GM12872 (cell line): ENCODE measurements at regions not wholly inside any gene's neighbourhood (a gene's known extent, or its start where the extent isn't known, plus 50 kb on each side); places are given as distances from the start of the nearest gene placed in this dataset.

Source experiments
- CTCF ChIP-seq: IDR thresholded peaks from 3 replicates; pipeline ENCODE4 v1.5.1; 2011; ENCODE audit warnings: low read depth, mild to moderate bottlenecking, low read length, moderate library complexity; ENCODE audit not compliant: insufficient read depth

DNA sequence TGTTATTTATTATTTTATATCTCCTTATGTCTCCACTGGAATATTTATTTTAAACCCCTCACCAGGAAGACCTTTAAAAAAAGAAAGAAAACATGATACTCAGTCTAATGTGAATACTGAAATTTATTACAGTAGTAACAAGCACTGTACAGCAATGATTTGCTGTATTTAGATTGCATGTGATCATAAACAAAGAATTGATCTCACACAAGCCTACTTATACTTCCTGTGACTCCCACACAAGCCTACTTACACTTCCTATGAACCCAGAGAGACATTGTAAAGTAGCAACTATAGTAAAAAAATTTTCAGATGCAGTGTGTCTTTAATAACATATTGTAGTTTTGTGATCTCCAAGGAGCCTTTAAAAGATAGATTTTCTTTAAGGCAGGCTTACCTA is 142.7 kb upstream of the SYT1 start:
- TF ChIP-seq CTCF: no peak

DNA sequence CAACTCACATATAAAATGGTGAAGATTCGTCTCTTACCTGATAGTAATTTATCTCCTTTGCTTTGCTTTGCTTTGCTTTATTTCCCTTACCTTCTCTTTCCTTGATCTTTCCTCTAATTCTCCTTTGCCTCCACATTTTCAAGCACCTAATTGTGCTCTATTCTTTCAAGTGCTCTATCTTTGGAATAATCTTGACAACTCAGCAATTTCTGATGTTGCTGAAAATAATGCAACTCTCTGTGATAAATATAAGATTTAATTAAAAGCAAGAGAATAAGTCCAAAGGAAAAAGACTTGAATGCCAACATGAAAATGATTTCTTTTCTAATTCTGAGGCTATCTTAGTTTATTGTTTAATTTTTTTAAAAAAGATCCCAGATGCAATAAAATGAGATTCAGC is 139.5 kb upstream of the SYT1 start:
- TF ChIP-seq CTCF: no peak

GRCh38 chr12:78725951-78726580 is 138.5 kb upstream of the SYT1 start:
- no peak for TF ChIP-seq CTCF

DNA sequence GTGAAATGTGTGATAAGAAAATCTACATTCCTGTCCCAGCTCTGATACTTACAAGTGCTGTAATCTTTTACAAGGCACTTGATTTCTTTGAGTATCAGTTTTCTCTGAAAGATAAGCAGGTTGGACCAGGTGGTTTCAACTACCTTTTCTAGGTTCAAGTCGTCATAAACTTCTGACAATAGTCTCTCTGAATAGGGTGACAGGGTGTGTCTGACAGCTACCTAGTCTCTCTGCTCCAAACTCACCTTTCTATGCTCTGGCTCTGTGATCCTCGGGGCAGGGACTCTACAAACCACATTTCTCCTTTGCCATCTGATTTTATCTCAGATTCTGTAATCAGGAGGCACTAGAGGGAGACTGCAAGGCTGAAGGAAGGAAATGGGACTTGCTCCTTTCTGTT is 137.7 kb upstream of the SYT1 start:
- TF ChIP-seq CTCF: no peak

DNA sequence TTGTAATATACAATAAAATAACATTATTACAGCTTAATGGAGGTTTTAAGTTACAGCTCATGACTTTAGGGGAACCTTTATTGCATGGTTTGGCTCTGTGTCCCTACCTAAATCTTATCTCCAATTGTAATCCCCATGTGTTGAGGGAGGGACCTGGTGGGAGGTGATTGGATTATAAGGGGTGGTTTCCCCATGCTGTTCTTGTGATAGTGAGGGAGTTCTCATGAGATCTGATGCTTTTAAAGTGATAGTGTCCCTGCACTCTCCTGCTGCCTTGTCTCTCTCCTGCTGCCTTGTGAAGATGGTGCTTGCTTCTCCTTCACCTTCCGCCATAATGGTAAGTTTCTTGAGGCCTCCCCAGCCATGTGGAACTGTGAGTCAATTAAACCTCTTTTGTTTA is 132.1 kb upstream of the SYT1 start:
- TF ChIP-seq CTCF: no peak

DNA sequence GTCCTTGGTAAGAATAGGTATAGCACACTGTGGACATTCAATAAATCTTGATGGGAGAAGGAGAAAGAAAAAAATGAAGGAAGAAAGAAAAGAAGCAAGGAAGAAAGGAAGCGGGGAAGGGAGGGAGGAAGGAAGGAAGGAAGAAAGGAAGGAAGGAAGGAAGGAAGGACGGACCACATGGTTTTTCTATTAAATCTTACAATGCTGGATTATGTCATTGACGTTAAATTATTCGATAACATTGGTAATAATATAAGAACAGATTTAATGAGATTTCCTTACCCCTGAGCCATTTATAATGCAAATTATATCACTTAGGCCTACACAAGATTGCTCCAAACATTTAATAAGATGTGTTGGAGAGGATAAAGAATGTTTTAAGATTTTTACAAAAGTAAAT is 124.9 kb upstream of the SYT1 start:
- TF ChIP-seq CTCF: no peak

DNA sequence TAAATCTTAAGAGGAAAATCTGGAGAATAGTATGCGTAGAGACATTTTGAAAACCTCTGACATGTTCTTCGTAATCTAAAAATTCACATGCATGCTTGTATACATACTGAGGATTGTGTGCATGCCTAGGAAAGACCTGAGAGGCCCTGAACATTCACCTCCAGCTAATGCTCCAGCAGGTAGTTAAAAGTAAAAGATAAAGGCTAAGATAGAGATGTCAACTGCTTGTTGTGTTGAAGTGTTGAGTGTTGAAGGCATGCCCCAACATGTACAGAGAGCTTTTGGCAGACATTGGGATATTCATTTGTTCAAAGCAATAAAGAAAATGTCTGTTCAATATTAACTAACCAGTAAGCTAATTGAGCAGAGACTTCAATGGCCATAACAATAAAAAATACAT is 118.6 kb upstream of the SYT1 start:
- TF ChIP-seq CTCF: no peak
